Stimulated activated CD8-positive, alpha-beta memory T cell treated with anti-CD3 and anti-CD28 coated beads, Interleukin-12 subunit alpha, Interleukin-12 subunit beta, amount 100 ng/mL, for 24 hours (primary cell): ENCODE measurements at regions not wholly inside any gene's neighbourhood (a gene's known extent, or its start where the extent isn't known, plus 50 kb on each side); places are given as distances from the start of the nearest gene placed in this dataset.
"Not testable (repeated sequence)": the region's sequence is repeated elsewhere in the genome, so short reads cannot be mapped to it uniquely, and the experiment has no call there.

Experiments
- DNase-seq: peaks from one replicate; pipeline ENCODE4 v3.0.0-alpha.2; 2020; ENCODE audit errors: extremely low read depth

- no peak for DNase-seq
Observed at GRCh38 chr3:153442799-153443487, 280.9 kb downstream of the RAP2B start.

DNA sequence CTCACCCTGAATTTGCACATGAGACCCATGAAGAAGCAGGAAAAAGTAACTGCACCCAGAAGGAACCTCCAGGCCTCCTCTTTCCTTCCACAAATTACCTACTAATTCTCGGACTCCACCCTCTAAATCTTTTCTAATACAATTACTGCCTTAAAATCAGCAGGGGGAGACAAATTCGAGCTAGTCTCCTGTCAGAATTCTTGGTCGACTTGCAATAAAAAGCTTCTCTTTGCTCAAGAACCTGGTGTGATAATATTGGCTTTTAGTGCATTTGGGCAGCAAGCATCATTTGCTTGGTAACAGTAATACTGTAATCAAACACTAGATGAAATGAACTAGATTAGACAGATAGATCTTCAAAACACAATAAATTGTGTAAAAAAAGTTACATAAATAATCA lies 281.9 kb downstream of the RAP2B start:
- no peak for DNase-seq

GRCh38 chr3:153445817-153446216 lies 283.8 kb downstream of the RAP2B start:
- no peak for DNase-seq

- no peak for DNase-seq
Observed at GRCh38 chr3:153448151-153448829, 286.3 kb downstream of the RAP2B start.

GRCh38 chr3:153456833-153457545 lies 295.0 kb downstream of the RAP2B start:
- no peak for DNase-seq

- DNase-seq, result no peak
Observed at GRCh38 chr3:153458881-153459280, 296.9 kb downstream of the RAP2B start.

DNA sequence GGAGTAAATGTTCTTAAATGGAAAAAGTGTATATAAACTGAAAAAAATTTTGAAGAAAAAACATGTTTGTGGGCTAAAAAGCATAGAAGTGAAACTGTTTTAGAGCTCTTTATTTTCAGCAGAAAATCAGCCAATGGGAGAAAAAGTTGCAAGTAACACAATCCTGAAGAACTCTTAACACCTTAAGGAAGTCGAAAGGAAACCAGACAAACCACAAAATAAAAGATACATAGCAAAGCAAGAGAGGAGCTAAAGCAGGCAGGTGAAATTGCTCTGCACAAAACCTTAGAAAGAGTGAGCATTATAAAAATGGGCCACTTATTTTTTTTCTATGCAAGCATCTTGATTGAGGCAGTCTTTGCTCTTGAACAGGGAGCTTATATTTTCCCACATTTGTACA lies 300.5 kb downstream of the RAP2B start:
- no peak for DNase-seq

GRCh38 chr3:153463895-153464294 lies 301.9 kb downstream of the RAP2B start:
- no peak for DNase-seq

DNA sequence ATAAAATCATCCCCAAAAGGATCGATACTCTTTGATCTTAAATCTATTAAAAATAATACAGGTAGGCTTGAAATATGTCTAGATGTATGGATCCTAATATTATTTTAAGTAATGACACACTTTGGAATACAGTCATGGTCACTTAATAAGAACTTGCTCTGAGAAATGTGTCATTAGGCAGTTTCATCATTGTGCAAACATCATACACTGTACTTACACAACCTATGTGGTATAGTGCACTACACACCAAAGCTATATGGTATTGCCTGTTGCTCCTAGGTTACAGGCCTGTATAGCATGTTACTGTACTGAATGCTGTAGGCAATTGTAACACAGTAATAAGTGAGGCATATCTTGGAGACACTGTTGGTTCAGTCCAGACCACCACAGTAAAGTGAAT lies 307.1 kb downstream of the RAP2B start:
- no peak for DNase-seq

- DNase-seq, result no peak
Observed at GRCh38 chr3:153484842-153485241, 322.8 kb downstream of the RAP2B start.

DNA sequence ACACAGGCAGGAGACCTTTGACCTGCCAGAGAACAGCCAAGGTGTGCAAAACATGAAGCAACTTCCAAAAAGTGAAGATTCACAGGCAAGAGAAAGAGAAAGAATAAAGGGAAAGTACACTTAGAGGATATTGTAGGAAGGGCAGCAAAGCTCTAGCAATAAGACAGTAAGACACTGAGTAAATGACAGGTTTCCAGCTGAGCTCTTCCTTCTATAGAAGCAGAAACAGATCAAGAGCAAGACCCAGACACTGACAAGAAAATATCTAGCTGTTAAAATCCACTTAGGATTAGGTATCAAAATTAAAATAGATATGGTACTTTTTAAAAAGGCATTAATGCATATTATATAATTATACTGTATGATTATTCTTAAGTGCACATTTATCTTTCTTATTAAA lies 333.4 kb downstream of the RAP2B start:
- DNase-seq, result no peak

GRCh38 chr3:153502682-153503081 lies 340.7 kb downstream of the RAP2B start:
- DNase-seq, result no peak

- DNase-seq, result no peak
Observed at GRCh38 chr3:153503873-153504272, 341.8 kb downstream of the RAP2B start.

DNA sequence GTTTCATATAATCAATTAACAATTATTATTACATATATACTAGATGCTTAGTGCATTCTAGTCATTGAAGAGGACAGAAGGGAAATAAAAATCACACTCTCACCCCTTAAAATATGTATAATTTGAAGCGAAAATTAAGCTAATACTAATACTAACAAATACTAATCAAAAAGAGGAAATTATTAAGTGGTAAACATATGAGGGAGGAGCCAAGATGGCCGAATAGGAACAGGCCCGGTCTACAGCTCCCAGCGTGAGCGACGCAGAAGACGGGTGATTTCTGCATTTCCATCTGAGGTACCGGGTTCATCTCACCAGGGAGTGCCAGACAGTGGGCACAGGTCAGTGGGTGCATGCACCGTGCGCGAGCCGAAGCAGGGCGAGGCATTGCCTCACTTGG lies 344.2 kb downstream of the RAP2B start:
- not testable (repeated sequence) for DNase-seq

GRCh38 chr3:153506686-153507085 lies 344.7 kb downstream of the RAP2B start:
- DNase-seq, result not testable (repeated sequence)

DNA sequence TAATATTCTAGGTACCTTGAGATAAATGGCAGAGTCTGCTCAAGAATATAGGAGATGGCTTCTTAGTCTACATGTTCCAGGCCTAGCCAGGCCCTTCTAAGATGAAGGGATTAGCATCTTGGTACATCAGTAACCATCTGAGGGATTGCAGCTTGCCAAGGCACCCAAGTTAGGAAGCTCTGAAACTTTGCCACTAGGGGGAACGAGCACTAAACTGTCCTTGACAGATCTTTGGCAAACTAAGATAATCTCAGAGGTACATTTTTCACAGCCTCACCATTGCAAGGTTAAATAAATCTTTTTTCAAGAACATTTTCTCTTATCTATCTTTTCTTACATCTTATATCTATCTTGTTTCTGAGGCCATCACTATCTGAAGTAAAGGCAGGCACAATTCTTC lies 351.2 kb downstream of the RAP2B start:
- DNase-seq, result no peak

GRCh38 chr3:153528473-153528872 lies 366.4 kb downstream of the RAP2B start:
- no peak for DNase-seq

DNA sequence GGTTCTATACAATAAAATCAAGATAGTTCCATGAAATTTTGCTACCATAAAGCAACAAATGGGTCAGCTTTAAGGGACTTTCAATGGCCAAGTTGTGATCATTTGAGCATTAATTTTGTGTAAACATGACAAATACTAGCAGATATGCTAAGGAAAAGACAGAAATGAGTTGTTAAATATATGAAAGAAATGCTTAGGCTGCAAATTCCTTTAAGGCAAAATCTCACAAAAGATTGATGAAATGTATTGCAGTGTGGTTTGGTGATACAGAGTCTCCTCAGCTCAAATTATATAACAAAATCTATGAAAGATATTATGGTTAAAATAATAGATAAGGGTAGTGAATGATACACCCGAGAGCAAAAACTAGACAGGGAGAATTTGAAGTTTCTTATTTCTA lies 377.2 kb downstream of the RAP2B start:
- DNase-seq, result no peak

DNA sequence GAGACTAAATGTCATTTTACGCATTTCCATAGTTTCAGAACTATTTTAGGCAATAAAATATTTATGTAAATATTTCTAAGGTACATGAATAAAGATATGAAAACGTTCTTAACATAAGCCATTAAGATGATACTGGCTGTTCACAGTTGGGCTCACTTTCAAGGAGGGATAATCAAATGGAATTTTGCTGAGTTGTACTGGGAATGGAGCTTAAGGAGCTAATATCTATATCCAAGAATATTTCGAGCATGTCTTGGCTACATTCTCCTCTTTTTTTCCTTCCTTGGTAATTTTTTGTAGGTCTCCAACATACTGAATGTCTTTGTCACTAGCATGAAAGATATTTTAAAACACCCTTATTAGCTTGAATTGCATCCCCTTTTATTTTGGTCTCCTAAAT lies 383.4 kb downstream of the RAP2B start:
- DNase-seq, result no peak

DNA sequence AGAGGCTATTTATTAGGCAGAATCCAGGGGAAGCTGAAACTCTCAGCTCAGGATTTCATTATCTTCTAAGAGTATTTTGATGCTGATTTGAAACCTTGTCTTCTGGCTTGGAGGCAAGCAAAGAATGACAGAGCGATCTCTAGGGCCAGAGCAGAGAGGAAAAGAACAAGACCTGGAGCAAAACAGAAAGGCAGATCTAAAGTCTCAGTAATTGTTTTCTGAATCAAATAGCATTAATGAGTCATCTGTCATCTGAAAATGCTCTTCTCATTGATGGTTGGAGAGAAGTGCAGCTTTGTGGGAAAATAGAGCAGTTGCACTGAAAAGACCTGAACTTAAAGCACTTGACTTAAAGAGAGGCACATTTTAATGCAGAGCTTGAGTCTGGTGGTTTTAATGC lies 385.9 kb downstream of the RAP2B start:
- no peak for DNase-seq

GRCh38 chr3:153549686-153550085 lies 387.7 kb downstream of the RAP2B start:
- not testable (repeated sequence) for DNase-seq

GRCh38 chr3:153551536-153552285 lies 389.7 kb downstream of the RAP2B start:
- DNase-seq, result no peak
